ENCODE measurements at regions not wholly inside any gene's neighbourhood (a gene's known extent, or its start where the extent isn't known, plus 50 kb on each side); places are given as distances from the start of the nearest gene placed in this dataset.
"Not testable (repeated sequence)": the region's sequence is repeated elsewhere in the genome, so short reads cannot be mapped to it uniquely, and the experiment has no call there.

GRCh38 chr11:15662285-15662684, 547.6 kb downstream of the INSC start:
- no peak for DNase-seq (ENCODE audit: low spot score)

DNA sequence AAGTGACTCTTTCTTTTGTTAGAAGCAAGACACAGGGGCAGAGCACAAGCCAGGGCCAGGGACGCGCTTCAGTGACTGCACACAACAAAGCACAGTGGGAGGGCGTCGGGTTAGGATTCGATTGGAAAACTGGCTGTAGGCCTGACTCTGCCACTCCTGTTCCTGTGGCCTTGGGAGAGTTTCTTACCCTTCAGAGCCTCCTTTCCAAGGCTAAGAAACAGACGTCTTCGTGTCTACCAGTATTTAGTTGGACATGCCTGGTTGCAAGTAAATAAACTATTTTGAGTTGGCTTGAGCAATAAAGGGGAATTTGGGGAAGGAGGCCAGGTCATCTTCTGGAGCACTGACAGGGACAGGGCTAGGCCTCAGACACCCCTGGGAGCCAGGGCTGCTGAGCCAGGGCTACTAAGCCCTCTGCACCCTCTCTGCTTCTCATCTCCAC, 549.1 kb downstream of the INSC start:
- no peak for DNase-seq (ENCODE audit: low spot score)

DNA sequence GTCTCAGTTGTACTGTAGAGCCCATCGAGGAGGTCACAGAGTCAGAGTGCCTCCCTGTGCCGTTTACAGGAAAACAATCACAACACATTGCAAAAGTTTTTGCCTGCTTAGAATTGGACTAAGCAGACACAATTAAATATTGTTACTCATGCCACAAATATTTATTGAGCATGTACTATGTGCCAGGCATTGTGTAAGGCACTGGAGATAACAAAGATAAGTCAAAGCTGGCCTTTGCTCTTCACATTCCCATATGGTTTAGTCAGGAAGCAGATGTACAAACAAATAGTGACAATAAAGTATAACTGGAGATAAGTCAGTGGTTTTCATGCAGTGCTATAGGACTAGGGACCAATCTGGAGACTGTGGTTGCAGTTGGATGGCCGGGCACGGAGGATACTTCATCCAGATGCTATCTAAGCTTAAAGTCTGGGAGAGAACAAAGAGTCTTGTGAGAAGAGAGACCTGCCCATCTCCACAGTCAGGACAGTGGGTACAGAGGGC, 550.7 kb downstream of the INSC start:
- DNase-seq (ENCODE audit: low spot score): no peak

- DNase-seq (ENCODE audit: low spot score): no peak
Measured at GRCh38 chr11:15667127-15667725, 552.5 kb downstream of the INSC start.

- DNase-seq (ENCODE audit: low spot score): no peak
Measured at GRCh38 chr11:15668718-15669117, 554.0 kb downstream of the INSC start.

GRCh38 chr11:15670520-15671070, 555.9 kb downstream of the INSC start:
- DNase-seq (ENCODE audit: low spot score): no peak

GRCh38 chr11:15671216-15671615, 556.5 kb downstream of the INSC start:
- DNase-seq (ENCODE audit: low spot score): no peak

- no peak for DNase-seq (ENCODE audit: low spot score)
Measured at GRCh38 chr11:15672825-15673224, 558.1 kb downstream of the INSC start.

GRCh38 chr11:15673408-15673831, 558.7 kb downstream of the INSC start:
- no peak for DNase-seq (ENCODE audit: low spot score)

- no peak for DNase-seq (ENCODE audit: low spot score)
Measured at GRCh38 chr11:15674756-15675155, 560.0 kb downstream of the INSC start.

- DNase-seq (ENCODE audit: low spot score): no peak
Measured at GRCh38 chr11:15675683-15676082, 561.0 kb downstream of the INSC start.

DNA sequence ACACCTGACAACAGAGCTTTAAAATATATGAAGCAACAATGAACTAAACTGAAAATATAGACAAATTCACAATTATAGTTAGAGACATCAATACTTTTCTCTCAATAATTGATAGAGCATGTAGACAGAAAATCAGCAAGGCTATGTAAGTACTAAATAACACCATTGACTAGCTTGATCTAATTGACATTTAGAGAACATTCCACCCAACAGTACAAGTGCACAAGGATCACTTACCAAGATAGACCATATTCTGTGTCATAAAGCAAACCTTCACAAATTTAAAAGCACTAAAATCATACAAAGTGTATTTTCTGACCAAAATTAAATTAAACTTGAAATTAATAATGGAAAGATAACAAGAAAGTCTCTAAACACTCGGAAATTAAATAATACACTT, 562.5 kb downstream of the INSC start:
- no peak for DNase-seq (ENCODE audit: low spot score)

DNA sequence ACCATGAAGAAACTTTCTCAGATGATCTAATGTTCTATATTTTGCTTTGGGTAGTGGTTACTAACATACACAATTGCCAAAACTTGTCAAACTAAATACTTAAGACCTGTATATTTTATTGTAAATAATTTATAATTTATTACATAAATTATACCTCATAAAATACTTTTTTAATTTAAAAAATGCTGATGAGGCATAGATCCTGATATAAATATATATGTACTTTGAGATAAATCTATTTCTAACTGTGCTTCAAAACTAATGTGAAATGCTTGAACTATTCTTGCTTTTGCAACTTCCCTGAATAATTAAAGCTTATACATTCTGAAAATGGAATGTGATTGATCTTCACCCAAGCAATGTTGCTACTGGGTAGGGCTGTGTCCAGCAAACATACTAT, 568.8 kb downstream of the INSC start:
- no peak for DNase-seq (ENCODE audit: low spot score)

DNA sequence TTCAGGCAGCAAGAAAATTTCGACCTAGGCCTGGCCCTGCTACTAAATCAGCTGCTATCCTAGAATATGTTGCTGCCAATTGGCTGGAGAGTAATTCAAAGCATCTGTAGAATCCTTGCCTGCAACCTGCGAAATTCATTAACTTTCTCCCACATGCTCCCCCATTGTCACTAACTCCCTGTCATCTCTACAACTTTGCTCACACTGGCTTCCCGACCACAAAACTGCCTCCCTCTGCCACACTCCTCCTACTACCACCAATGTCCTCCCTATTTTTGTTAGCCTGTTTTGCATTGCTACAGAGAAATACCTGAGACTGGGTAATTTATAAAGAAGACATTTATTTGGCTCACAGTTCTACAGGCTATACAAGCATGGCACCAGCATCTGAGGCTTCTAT, 570.6 kb downstream of the INSC start:
- DNase-seq (ENCODE audit: low spot score): no peak

GRCh38 chr11:15686259-15686658, 571.5 kb downstream of the INSC start:
- not testable (repeated sequence) for DNase-seq (ENCODE audit: low spot score)

GRCh38 chr11:15687342-15687741, 572.6 kb downstream of the INSC start:
- DNase-seq (ENCODE audit: low spot score): no peak

- DNase-seq (ENCODE audit: low spot score): peak; percentile 41
Measured at GRCh38 chr11:15688351-15688792, 573.6 kb downstream of the INSC start.

DNA sequence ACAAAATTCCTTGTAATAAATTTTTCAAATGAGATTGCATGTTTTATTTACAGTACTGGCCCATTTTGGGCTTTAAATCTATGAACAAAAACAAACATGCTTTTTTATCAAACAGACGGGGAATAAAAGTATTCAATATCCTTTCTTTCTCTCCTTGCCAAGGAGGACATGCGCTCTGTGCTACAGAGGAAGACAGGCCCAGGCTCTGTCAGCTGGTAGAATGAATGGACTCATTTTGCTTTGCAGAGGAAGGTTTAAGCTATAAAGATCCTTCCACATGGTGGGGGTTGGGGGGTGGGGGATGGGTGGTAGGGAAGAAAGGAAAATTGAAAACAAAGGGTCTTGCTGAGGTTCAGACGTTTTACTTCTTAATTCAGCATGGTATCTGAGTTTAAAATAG, 575.6 kb downstream of the INSC start:
- no peak for DNase-seq (ENCODE audit: low spot score)

GRCh38 chr11:15692739-15693138, 578.0 kb downstream of the INSC start:
- DNase-seq (ENCODE audit: low spot score): no peak

DNA sequence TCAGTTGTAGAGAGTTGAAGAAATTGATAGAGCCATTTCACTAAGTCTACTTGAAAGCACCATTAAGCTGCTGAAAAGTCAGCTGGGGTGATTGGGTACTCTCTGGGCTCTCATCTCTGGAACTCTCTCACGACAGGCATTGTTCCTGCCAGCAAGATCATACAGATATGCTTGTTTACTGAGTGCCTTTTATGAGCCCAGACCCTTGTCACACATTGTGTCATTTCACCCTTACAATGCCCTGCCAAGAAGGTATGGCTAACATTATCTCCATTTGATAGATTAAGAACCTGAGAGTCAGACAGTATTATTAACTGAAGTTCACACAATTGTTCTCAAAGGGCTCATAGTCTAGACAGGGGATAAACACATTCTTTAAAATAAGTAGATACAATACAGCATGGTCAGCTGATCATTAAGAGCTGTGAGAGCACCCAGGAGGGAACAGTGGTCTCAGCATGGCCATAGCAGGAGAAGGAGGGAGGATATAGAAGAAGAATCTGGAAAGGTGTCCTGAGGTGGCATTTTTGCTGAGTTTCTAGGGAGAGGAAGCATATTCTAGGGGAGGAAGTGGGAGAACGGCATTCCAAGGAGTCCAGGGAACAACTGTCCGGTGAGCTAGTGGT, 580.5 kb downstream of the INSC start:
- DNase-seq (ENCODE audit: low spot score): no peak

DNA sequence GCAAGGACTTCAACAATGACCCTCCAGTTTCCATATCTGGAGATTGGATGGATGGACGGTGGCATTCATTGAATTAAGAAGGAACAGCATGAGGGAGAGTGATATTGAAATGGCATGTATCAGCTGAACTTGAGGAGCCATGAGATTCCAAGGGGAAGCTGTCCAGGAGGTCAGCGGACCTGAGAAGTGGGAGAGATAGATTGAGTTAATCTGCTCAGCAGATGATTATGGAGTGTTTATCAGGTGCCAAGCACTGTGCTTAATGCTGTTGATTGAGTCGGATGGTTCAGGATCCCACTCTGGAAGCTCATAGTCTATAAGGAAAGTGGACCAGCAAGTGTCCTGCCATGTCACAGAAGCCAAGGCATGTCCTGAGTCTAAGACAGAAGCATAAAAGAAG, 581.3 kb downstream of the INSC start:
- DNase-seq (ENCODE audit: low spot score): no peak

GRCh38 chr11:15697437-15698236, 582.9 kb downstream of the INSC start:
- DNase-seq (ENCODE audit: low spot score): no peak

DNA sequence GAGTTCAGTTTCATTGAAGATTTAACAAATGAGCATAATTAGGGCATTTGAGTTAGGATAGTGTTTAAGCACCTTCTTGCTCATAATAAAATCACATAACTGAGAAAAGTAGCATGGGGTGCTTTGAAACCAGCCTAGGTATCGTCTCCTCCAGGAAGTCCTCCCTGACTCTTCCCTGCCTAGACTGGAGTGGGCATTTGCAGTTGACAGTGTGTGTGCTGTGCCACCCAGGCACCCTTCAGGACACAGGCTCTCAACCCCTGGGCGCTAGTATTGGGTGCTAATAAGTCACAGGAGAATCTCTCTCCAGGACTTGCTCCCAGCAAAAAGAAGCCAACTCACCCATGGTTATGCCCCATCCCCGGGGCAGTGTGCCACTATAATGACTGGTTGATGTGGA, 584.1 kb downstream of the INSC start:
- no peak for DNase-seq (ENCODE audit: low spot score)

Measured in globus pallidus (tissue), 1 donor.